GM21529 (cell line): ENCODE measurements at regions not wholly inside any gene's neighbourhood (a gene's known extent, or its start where the extent isn't known, plus 50 kb on each side); places are given as distances from the start of the nearest gene placed in this dataset.

ENCODE experiments used
- ATAC-seq: cut with Tn5 transposase; IDR thresholded peaks from one replicate; pipeline ENCODE4 v1.9.1; 2021; ENCODE audit not compliant: unreplicated experiment

DNA sequence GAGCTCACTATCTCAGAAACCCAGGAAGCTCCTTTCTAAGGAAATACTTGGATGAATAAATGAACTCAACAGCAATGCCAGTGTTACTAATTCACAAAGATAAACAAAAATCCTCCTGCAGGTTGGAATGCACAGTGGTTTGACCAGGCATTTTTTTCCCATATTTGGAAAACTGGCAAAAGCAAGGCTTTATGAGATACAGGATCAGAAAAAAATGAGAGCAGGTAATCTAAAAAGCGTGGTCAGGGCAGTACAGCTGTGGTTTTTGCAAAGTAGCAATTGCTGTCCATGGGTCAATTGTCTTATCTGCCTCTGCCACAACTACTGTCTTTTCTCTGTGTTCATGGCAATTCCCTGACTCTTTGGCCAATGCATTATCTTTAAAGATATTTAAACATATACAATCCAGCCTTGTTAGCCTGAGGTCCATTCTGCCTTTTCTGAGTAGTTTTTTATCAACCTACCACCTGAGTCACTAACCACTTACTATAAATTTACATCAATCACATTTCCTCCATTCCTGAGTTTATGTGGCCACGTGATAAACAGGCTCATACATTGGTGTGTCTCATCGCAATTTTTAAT is 564.5 kb upstream of the IGFBP3 start:
- ATAC-seq: no peak

- no peak for ATAC-seq
These were observed 563.8 kb upstream of the IGFBP3 start for GRCh38 chr7:46484906-46485305.

DNA sequence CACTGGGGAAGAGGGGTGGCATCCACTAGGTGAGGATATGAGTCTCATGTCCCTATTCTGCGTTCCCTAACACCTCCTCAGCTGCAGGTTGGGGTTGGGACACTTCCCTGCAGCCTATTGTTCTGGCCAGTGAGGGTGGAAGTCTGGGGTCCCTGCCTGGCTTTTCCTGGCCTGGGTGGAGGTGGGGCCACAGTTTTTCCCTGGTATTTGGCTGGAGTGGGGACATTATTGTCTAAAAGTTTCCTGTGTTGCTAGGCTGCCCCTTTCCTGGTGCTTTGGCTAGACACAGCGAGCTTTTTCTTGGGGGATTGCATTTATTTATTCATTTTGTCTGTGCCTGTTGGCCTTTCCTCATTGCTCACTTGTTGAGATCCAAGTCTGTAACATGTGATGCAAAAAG is 559.5 kb upstream of the IGFBP3 start:
- ATAC-seq: no peak

GRCh38 chr7:46479680-46480079 is 558.6 kb upstream of the IGFBP3 start:
- no peak for ATAC-seq

- ATAC-seq: no peak
These were observed 557.0 kb upstream of the IGFBP3 start for GRCh38 chr7:46478046-46478445.

- no peak for ATAC-seq
These were observed 547.8 kb upstream of the IGFBP3 start for GRCh38 chr7:46468753-46469356.

DNA sequence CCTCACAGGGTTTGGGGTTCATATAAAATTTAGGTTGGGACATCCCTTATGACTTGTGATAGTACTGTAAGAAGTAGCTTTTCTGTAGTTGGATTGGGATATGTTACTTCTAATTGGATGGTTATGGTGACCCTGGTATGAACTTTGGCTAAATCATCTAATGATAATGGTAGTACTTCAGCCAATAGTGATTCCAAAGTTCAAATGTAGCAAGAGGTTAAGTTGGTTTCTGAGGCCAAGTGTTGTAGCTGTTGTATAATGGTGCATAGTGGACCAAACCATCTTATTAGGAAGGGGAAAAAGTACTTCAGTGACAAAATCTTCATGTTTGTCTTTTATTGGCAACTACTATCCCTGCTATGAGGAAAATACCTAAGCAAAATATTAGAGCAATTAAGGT is 542.1 kb upstream of the IGFBP3 start:
- no peak for ATAC-seq

DNA sequence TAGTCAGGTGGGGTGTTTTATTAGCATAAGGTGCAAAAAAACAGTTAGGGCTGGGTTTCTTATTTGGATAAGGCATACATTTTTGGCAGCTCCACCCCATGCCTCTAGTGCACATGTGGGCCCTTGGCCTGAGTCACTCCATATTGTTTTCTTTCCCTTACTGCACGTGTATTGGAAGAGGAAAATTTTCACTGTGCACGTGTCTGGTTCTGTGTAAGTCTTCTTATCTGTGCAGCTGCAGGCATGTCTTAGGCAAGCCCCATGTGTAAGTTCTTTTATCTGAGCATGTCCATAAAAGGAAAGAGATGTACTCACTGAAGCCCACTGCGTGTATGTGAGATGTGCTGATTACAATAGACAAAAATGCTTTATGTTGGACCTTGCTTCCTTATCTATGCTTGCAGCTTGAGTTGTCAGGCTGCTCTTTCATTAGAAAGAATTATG is 540.3 kb upstream of the IGFBP3 start:
- no peak for ATAC-seq

DNA sequence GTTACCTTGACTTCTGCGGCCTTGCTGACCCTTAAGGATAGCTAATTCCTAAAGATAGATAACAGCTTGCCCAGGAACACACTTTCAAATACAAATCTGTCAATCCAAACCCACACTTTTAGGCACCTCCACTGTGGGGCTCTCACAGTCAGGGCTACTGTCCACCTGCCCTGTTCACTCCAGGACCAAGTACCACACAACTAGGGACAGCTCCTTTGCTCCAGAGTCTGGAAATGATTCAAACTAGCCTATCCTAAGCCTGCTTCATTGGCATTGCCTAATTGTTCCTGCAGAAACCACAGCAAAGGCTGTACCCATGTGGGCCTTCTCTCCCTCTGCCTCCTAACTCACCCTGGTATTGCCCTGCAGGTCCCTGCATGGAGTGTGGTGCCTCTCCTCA is 538.9 kb upstream of the IGFBP3 start:
- ATAC-seq: no peak

- no peak for ATAC-seq
These were observed 533.7 kb upstream of the IGFBP3 start for GRCh38 chr7:46454816-46455215.

- no peak for ATAC-seq
These were observed 531.6 kb upstream of the IGFBP3 start for GRCh38 chr7:46452561-46453135.

- no peak for ATAC-seq
These were observed 530.8 kb upstream of the IGFBP3 start for GRCh38 chr7:46451846-46452245.

- ATAC-seq: no peak
These were observed 529.8 kb upstream of the IGFBP3 start for GRCh38 chr7:46450886-46451285.

- no peak for ATAC-seq
These were observed 529.4 kb upstream of the IGFBP3 start for GRCh38 chr7:46450425-46450824.

- no peak for ATAC-seq
These were observed 528.7 kb upstream of the IGFBP3 start for GRCh38 chr7:46449743-46450142.

- ATAC-seq: no peak
These were observed 527.4 kb upstream of the IGFBP3 start for GRCh38 chr7:46448478-46448877.

- ATAC-seq: no peak
These were observed 525.1 kb upstream of the IGFBP3 start for GRCh38 chr7:46446151-46446550.

DNA sequence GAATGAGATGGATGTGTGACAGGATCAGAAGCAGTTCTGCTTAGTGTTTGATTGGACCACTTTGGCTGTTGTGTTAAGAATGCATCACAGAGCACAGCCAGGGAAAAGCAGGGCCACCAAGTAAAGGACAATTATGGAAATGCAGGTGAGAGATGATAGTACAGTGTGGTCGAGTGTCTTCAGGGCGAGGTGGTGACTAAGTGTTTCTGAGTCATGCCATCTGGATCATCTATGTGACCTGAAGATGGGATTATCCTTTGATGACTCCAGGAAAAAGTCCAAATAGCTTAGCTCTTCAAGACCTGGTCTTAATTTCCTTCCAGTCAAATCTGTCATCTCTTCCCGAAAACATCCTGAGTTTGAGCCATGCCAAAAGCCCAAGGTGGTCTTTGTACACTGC is 523.2 kb upstream of the IGFBP3 start:
- no peak for ATAC-seq

- ATAC-seq: no peak
These were observed 519.1 kb upstream of the IGFBP3 start for GRCh38 chr7:46440186-46440585.

- ATAC-seq: no peak
These were observed 511.6 kb upstream of the IGFBP3 start for GRCh38 chr7:46432708-46433107.

GRCh38 chr7:46428295-46428694 is 507.2 kb upstream of the IGFBP3 start:
- ATAC-seq: no peak

DNA sequence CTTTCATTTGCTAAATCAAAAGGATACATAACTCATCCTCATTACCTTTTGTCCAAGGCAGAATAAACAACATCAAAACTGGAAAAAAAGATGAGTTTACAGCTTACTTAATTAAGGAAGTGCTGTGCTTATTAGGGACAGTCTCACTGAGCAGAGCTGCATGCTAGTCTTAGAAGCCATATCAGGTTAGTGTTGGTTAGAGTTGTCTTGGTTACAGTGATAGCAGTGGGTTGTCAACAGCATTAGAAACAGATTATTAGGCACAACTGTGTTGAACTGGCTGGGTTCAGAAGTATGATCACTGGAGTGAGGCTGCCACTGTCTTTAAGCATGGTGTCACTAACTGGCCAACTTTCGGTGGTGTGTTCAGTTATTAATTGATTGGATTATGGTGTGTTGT is 503.9 kb upstream of the IGFBP3 start:
- ATAC-seq: no peak
